CD14-positive monocyte (primary cell): ENCODE measurements at regions not wholly inside any gene's neighbourhood (a gene's known extent, or its start where the extent isn't known, plus 50 kb on each side); places are given as distances from the start of the nearest gene placed in this dataset.

Experiments used
- DNase-seq, 3 donors: peaks; one replicate each; pipeline ENCODE4 v3.0.0-alpha.2; 2011 to 2022
- H2AFZ ChIP-seq: 2 replicates; pipeline ENCODE4 v1.6.0; 2012; ENCODE audit warnings: mild to moderate bottlenecking, low read depth, low read length, inconsistent platforms; ENCODE audit not compliant: insufficient read depth, poor library complexity, severe bottlenecking
- H3K27ac ChIP-seq, 2 donors: 1 replicate in 1 of 2; 2 replicates in 1 of 2; pipeline ENCODE4 v1.5.1; 2012 to 2013; ENCODE audit warnings: low read length in 2 of 2, control low read depth in 1 of 2, inconsistent platforms in 1 of 2, low read depth in 1 of 2, mild to moderate bottlenecking in 1 of 2
- H3K27me3 ChIP-seq, 2 donors: one replicate each; pipeline versions ENCODE4 v1.6.0 to v1.6.1; 2011 to 2013; ENCODE audit warnings: low read length in 2 of 2; ENCODE audit not compliant: control insufficient read depth in 2 of 2, insufficient read depth in 2 of 2
- H3K36me3 ChIP-seq, 2 donors: replicated peaks in 1 of 2; 1 replicate in 1 of 2; 2 replicates in 1 of 2; pipeline versions ENCODE4 v1.5.1 to v1.6.1; 2012 to 2013; ENCODE audit warnings: low read length in 2 of 2, control low read depth in 1 of 2, inconsistent platforms in 1 of 2, mild to moderate bottlenecking in 1 of 2; ENCODE audit not compliant: insufficient read depth in 2 of 2, control insufficient read depth in 1 of 2
- H3K4me1 ChIP-seq, 2 donors: 1 replicate in 1 of 2; 2 replicates in 1 of 2; pipeline versions ENCODE4 v1.5.1 to v1.6.1; 2012 to 2013; ENCODE audit warnings: low read length in 2 of 2, control low read depth in 1 of 2, inconsistent platforms in 1 of 2, mild to moderate bottlenecking in 1 of 2, moderate library complexity in 1 of 2; ENCODE audit not compliant: insufficient read depth in 2 of 2, control insufficient read depth in 1 of 2
- H3K4me2 ChIP-seq: replicated peaks from 2 replicates; pipeline ENCODE3; 2012; ENCODE audit warnings: low read length, moderate library complexity, mild to moderate bottlenecking; ENCODE audit not compliant: poor library complexity, severe bottlenecking; ENCODE audit errors: extremely low read depth
- H3K4me3 ChIP-seq, 3 experiments: fragments of 200-600 bp in 1 of 3; sonication (generic) in 1 of 3; replicated peaks in 1 of 3; 1 replicate in 2 of 3; 2 replicates in 1 of 3; pipeline ENCODE4 v1.5.1; 2011 to 2013; ENCODE audit warnings: low read length in 3 of 3, mild to moderate bottlenecking in 3 of 3, control low read depth in 2 of 3, low read depth in 2 of 3, inconsistent platforms in 1 of 3, moderate library complexity in 1 of 3
- H3K79me2 ChIP-seq: 2 replicates; pipeline ENCODE4 v1.6.0; 2012; ENCODE audit warnings: mild to moderate bottlenecking, control low read depth, inconsistent platforms, low read length, moderate library complexity; ENCODE audit not compliant: insufficient read depth
- H3K9ac ChIP-seq: 2 replicates; pipeline ENCODE4 v1.6.0; 2017; ENCODE audit warnings: low read length, mild to moderate bottlenecking; ENCODE audit not compliant: insufficient read depth, poor library complexity, severe bottlenecking
- H3K9me3 ChIP-seq, 2 donors: replicated peaks in 1 of 2; 1 replicate in 1 of 2; 2 replicates in 1 of 2; pipeline versions ENCODE4 v1.5.1 to v1.6.1; 2012 to 2013; ENCODE audit warnings: low read length in 2 of 2, control low read depth in 1 of 2; ENCODE audit not compliant: control insufficient read depth in 1 of 2, insufficient read depth in 1 of 2
- H4K20me1 ChIP-seq: 2 replicates; pipeline ENCODE4 v1.6.0; 2012; ENCODE audit warnings: mild to moderate bottlenecking, low read length, control low read depth, moderate library complexity; ENCODE audit not compliant: insufficient read depth
- H3K27ac Mint-ChIP-seq, 7 donors: one replicate each; pipeline ENCODE4 v1.8.0; 2020; ENCODE audit warnings: mild to moderate bottlenecking in 7 of 7, mixed read lengths in 7 of 7, moderate library complexity in 6 of 7, inconsistent platforms in 2 of 7
- H3K27me3 Mint-ChIP-seq, 3 donors: one replicate each; pipeline ENCODE4 v1.8.0; 2021 to 2022; ENCODE audit warnings: low read depth in 3 of 3, mild to moderate bottlenecking in 3 of 3, mixed read lengths in 3 of 3, moderate library complexity in 3 of 3, inconsistent platforms in 1 of 3
- H3K36me3 Mint-ChIP-seq, 2 donors: one replicate each; pipeline ENCODE4 v1.8.0; 2020; ENCODE audit warnings: mixed read lengths in 2 of 2, inconsistent platforms in 1 of 2, mild to moderate bottlenecking in 1 of 2
- H3K4me1 Mint-ChIP-seq: one replicate; pipeline ENCODE4 v1.8.0; 2020; ENCODE audit warnings: mild to moderate bottlenecking, mixed read lengths
- H3K4me3 Mint-ChIP-seq, 2 donors: one replicate each; pipeline ENCODE4 v1.8.0; 2020; ENCODE audit warnings: mild to moderate bottlenecking in 2 of 2, mixed read lengths in 2 of 2, moderate library complexity in 1 of 2
- H3K9me3 Mint-ChIP-seq, 7 donors: one replicate each; pipeline ENCODE4 v1.8.0; 2020 to 2022; ENCODE audit warnings: mixed read lengths in 7 of 7, mild to moderate bottlenecking in 6 of 7, moderate library complexity in 6 of 7, inconsistent platforms in 2 of 7
- intact Hi-C, 2 donors: fragments of 100-400 bp; cut with micrococcal nuclease; formaldehyde crosslinking; loops; one replicate each; pipeline versions ENCODE4 v1.15.0 to v1.15.1; 2023
- TF ChIP-seq, protein P1 (sequence below): fragments of 200-600 bp; IDR thresholded peaks from one replicate; pipeline ENCODE4 v1.8.0; 2022; ENCODE audit warnings: antibody characterized with exemption, mild to moderate bottlenecking

DNA sequence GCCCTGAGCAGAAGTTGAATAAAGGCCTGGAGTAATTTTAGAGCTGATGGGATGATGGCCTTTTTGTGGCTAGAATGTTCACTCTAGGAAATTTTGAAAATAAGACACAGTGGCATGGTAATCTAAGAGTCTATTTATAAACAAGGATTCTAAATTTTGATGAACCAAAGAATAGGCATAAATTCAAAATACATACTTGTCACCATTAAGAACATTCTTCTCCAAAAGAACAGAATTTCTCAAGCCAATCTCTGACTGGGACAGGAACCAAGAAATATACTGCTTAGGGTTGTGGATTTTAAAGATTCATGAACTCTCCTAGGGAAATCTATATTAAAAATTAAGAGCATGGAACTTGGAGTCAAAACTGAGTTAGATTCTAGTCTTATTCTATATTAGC is 98.2 kb upstream of the SETBP1 start:
- no peak overlapping the region for H3K4me2 ChIP-seq
- H3K4me3 Mint-ChIP-seq = no peak overlapping the region
- DNase-seq = no peak
- no peak overlapping the region for H3K27ac Mint-ChIP-seq
- no peaks in the 10 kb centered on the region for H3K9me3 ChIP-seq
- TF ChIP-seq, protein P1, sequence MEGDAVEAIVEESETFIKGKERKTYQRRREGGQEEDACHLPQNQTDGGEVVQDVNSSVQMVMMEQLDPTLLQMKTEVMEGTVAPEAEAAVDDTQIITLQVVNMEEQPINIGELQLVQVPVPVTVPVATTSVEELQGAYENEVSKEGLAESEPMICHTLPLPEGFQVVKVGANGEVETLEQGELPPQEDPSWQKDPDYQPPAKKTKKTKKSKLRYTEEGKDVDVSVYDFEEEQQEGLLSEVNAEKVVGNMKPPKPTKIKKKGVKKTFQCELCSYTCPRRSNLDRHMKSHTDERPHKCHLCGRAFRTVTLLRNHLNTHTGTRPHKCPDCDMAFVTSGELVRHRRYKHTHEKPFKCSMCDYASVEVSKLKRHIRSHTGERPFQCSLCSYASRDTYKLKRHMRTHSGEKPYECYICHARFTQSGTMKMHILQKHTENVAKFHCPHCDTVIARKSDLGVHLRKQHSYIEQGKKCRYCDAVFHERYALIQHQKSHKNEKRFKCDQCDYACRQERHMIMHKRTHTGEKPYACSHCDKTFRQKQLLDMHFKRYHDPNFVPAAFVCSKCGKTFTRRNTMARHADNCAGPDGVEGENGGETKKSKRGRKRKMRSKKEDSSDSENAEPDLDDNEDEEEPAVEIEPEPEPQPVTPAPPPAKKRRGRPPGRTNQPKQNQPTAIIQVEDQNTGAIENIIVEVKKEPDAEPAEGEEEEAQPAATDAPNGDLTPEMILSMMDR = no peak
- no peaks in the 10 kb centered on the region for H4K20me1 ChIP-seq
- H3K9me3 Mint-ChIP-seq = peaks cover 0 to 12% (median 3%) of the 10 kb centered on the region in 7 donors
- no peak overlapping the region for H3K27ac ChIP-seq
- no peak overlapping the region for H3K4me3 ChIP-seq
- no peaks in the 10 kb centered on the region for H3K27me3 ChIP-seq
- intact Hi-C loops = no loop called here
- no peaks in the 10 kb centered on the region for H3K4me1 ChIP-seq
- no peak overlapping the region for H2AFZ ChIP-seq
- no peaks in the 10 kb centered on the region for H3K79me2 ChIP-seq
- H3K4me1 Mint-ChIP-seq = peaks cover 5% of the 10 kb centered on the region
- H3K27me3 Mint-ChIP-seq = peaks cover 1 to 6% (median 4%) of the 10 kb centered on the region in 3 donors
- H3K9ac ChIP-seq = no peak overlapping the region
- no peaks in the 10 kb centered on the region for H3K36me3 Mint-ChIP-seq
- no peaks in the 10 kb centered on the region for H3K36me3 ChIP-seq

DNA sequence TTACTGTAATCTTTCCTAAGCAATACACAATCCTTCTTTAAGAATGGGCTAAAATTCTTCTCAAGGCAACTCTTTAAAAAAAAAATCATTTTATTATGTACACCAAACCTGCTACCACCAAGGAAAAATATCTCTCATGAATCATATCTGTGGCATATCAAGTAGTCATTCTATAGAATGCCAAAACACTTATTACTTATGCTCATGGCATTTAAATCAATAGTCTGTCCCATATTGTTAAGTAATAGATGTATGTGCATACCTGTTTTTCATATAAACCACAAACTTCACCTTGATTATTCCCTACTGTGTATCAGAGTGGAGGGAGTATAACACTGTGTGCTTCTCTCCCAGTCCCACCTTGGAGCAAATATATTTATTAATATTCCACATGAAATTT is 95.8 kb upstream of the SETBP1 start:
- H3K36me3 Mint-ChIP-seq = no peaks in the 10 kb centered on the region
- peaks cover 3% of the 10 kb centered on the region for H3K4me1 Mint-ChIP-seq
- TF ChIP-seq, protein P1 = no peak

More for the DNA sequence above, 95.8 kb upstream of the SETBP1 start:
- Mint-ChIP-seq H3K4me3 (no peak overlapping the region), H3K27ac (no peak overlapping the region), H3K9me3 (peaks cover 0 to 12% (median 3%) of the 10 kb centered on the region in 7 donors), H3K27me3 (peaks cover 1 to 6% (median 4%) of the 10 kb centered on the region in 3 donors)
- Histone ChIP-seq H3K27ac (no peak overlapping the region), H4K20me1 (no peaks in the 10 kb centered on the region), H3K4me1 (no peaks in the 10 kb centered on the region), H2AFZ (no peak overlapping the region), H3K9ac (no peak overlapping the region), H3K9me3 (no peaks in the 10 kb centered on the region), H3K4me2 (no peak overlapping the region), H3K79me2 (no peaks in the 10 kb centered on the region), H3K36me3 (no peaks in the 10 kb centered on the region), H3K27me3 (no peaks in the 10 kb centered on the region), H3K4me3 (no peak overlapping the region)
- DNase-seq = no peak
- intact Hi-C loops = no loop called here
